Dendritic cell treated with granulocyte-macrophage colony-stimulating factor and Interleukin-4, amounts not matched to agents 40 ng/mL and 50 ng/mL, for 4 days (primary cell): ENCODE measurements at regions not wholly inside any gene's neighbourhood (a gene's known extent, or its start where the extent isn't known, plus 50 kb on each side); places are given as distances from the start of the nearest gene placed in this dataset.

ENCODE experiments used
- H3K27ac Mint-ChIP-seq: one replicate; pipeline ENCODE4 v1.8.0; 2022; ENCODE audit warnings: mild to moderate bottlenecking, mixed read lengths
- H3K27me3 Mint-ChIP-seq: one replicate; pipeline ENCODE4 v1.8.0; 2022; ENCODE audit warnings: mild to moderate bottlenecking, mixed read lengths
- H3K36me3 Mint-ChIP-seq: one replicate; pipeline ENCODE4 v1.8.0; 2022; ENCODE audit warnings: low read depth, mixed read lengths
- H3K4me1 Mint-ChIP-seq: one replicate; pipeline ENCODE4 v1.8.0; 2022; ENCODE audit warnings: low read depth, mixed read lengths
- H3K4me3 Mint-ChIP-seq: one replicate; pipeline ENCODE4 v1.8.0; 2022; ENCODE audit warnings: mild to moderate bottlenecking, moderate library complexity, mixed read lengths
- H3K9me3 Mint-ChIP-seq: one replicate; pipeline ENCODE4 v1.8.0; 2022; ENCODE audit warnings: mixed read lengths
- intact Hi-C: fragments of 100-400 bp; cut with micrococcal nuclease; formaldehyde crosslinking; loops from one replicate; pipeline ENCODE4 v1.15.0; 2022

GRCh38 chr21:15319727-15320126 is 254.9 kb upstream of the NRIP1 start:
- H3K9me3 Mint-ChIP-seq = peaks cover 9% of the 10 kb centered on the region
- no peak overlapping the region for H3K4me3 Mint-ChIP-seq
- no peaks in the 10 kb centered on the region for H3K4me1 Mint-ChIP-seq
- no peak overlapping the region for H3K27ac Mint-ChIP-seq
- H3K27me3 Mint-ChIP-seq = no peaks in the 10 kb centered on the region
- no peaks in the 10 kb centered on the region for H3K36me3 Mint-ChIP-seq
- intact Hi-C loops = no loop called here

GRCh38 chr21:15324542-15324941 is 259.7 kb upstream of the NRIP1 start:
- H3K27me3 Mint-ChIP-seq = no peaks in the 10 kb centered on the region
- no peak overlapping the region for H3K4me3 Mint-ChIP-seq
- peaks cover 19% of the 10 kb centered on the region for H3K9me3 Mint-ChIP-seq
- no peaks in the 10 kb centered on the region for H3K36me3 Mint-ChIP-seq
- no peaks in the 10 kb centered on the region for H3K4me1 Mint-ChIP-seq
- no peak overlapping the region for H3K27ac Mint-ChIP-seq
- intact Hi-C loops = no loop called here

GRCh38 chr21:15326032-15326867 is 261.4 kb upstream of the NRIP1 start:
- Mint-ChIP-seq H3K4me1 (no peaks in the 10 kb centered on the region), H3K9me3 (peaks cover 19% of the 10 kb centered on the region), H3K27ac (no peak overlapping the region), H3K27me3 (no peaks in the 10 kb centered on the region), H3K4me3 (no peak overlapping the region), H3K36me3 (no peaks in the 10 kb centered on the region)
- intact Hi-C loops = no loop called here

GRCh38 chr21:15327637-15328265 is 263.0 kb upstream of the NRIP1 start:
- no peaks in the 10 kb centered on the region for H3K27me3 Mint-ChIP-seq
- H3K4me1 Mint-ChIP-seq = no peaks in the 10 kb centered on the region
- no peak overlapping the region for H3K27ac Mint-ChIP-seq
- intact Hi-C loops = no loop called here
- H3K4me3 Mint-ChIP-seq = no peak overlapping the region
- H3K9me3 Mint-ChIP-seq = peaks cover 19% of the 10 kb centered on the region
- H3K36me3 Mint-ChIP-seq = no peaks in the 10 kb centered on the region

- no peak overlapping the region for H3K4me3 Mint-ChIP-seq
- intact Hi-C loops = no loop called here
- peaks cover 13% of the 10 kb centered on the region for H3K4me1 Mint-ChIP-seq
- no peak overlapping the region for H3K27ac Mint-ChIP-seq
- peaks cover 19% of the 10 kb centered on the region for H3K9me3 Mint-ChIP-seq
- no peaks in the 10 kb centered on the region for H3K27me3 Mint-ChIP-seq
- no peaks in the 10 kb centered on the region for H3K36me3 Mint-ChIP-seq
Measured at GRCh38 chr21:15329191-15329590, 264.4 kb upstream of the NRIP1 start.

GRCh38 chr21:15330872-15331271 is 266.1 kb upstream of the NRIP1 start:
- Mint-ChIP-seq H3K27me3 (no peaks in the 10 kb centered on the region), H3K36me3 (no peaks in the 10 kb centered on the region), H3K9me3 (peaks cover 19% of the 10 kb centered on the region), H3K4me1 (peaks cover 17% of the 10 kb centered on the region), H3K27ac (no peak overlapping the region), H3K4me3 (no peak overlapping the region)
- intact Hi-C loops = no loop called here

GRCh38 chr21:15332572-15332971 is 267.8 kb upstream of the NRIP1 start:
- no peaks in the 10 kb centered on the region for H3K27me3 Mint-ChIP-seq
- no peak overlapping the region for H3K4me3 Mint-ChIP-seq
- H3K27ac Mint-ChIP-seq = no peak overlapping the region
- peaks cover 8% of the 10 kb centered on the region for H3K9me3 Mint-ChIP-seq
- H3K4me1 Mint-ChIP-seq = peaks cover 17% of the 10 kb centered on the region
- H3K36me3 Mint-ChIP-seq = no peaks in the 10 kb centered on the region
- intact Hi-C loops = no loop called here

- no peak overlapping the region for H3K27ac Mint-ChIP-seq
- intact Hi-C loops = no loop called here
- H3K4me1 Mint-ChIP-seq = peaks cover 17% of the 10 kb centered on the region
- H3K4me3 Mint-ChIP-seq = no peak overlapping the region
- no peaks in the 10 kb centered on the region for H3K36me3 Mint-ChIP-seq
- no peaks in the 10 kb centered on the region for H3K27me3 Mint-ChIP-seq
- H3K9me3 Mint-ChIP-seq = peaks cover 1% of the 10 kb centered on the region
Measured at GRCh38 chr21:15333136-15333710, 268.4 kb upstream of the NRIP1 start.

GRCh38 chr21:15333951-15334350 is 269.2 kb upstream of the NRIP1 start:
- no peaks in the 10 kb centered on the region for H3K27me3 Mint-ChIP-seq
- H3K4me1 Mint-ChIP-seq = peaks cover 17% of the 10 kb centered on the region
- H3K4me3 Mint-ChIP-seq = no peak overlapping the region

GRCh38 chr21:15343066-15343465 is 278.3 kb upstream of the NRIP1 start:
- intact Hi-C loops = no loop called here
- Mint-ChIP-seq H3K4me3 (no peak overlapping the region), H3K36me3 (no peaks in the 10 kb centered on the region), H3K27ac (no peak overlapping the region), H3K9me3 (no peaks in the 10 kb centered on the region), H3K4me1 (no peaks in the 10 kb centered on the region), H3K27me3 (no peaks in the 10 kb centered on the region)

More at GRCh38 chr21:15333951-15334350, 269.2 kb upstream of the NRIP1 start:
- Mint-ChIP-seq H3K9me3 (no peaks in the 10 kb centered on the region), H3K27ac (no peak overlapping the region), H3K36me3 (no peaks in the 10 kb centered on the region)
- intact Hi-C loops = no loop called here

GRCh38 chr21:15352009-15352408 is 287.2 kb upstream of the NRIP1 start:
- H3K4me1 Mint-ChIP-seq = peaks cover 14% of the 10 kb centered on the region
- H3K36me3 Mint-ChIP-seq = no peaks in the 10 kb centered on the region
- H3K27me3 Mint-ChIP-seq = no peaks in the 10 kb centered on the region
- intact Hi-C loops = no loop called here
- H3K9me3 Mint-ChIP-seq = no peaks in the 10 kb centered on the region
- no peak overlapping the region for H3K4me3 Mint-ChIP-seq
- H3K27ac Mint-ChIP-seq = no peak overlapping the region

- Mint-ChIP-seq H3K36me3 (no peaks in the 10 kb centered on the region), H3K4me3 (no peak overlapping the region), H3K9me3 (no peaks in the 10 kb centered on the region), H3K27ac (no peak overlapping the region), H3K27me3 (no peaks in the 10 kb centered on the region), H3K4me1 (peaks cover 14% of the 10 kb centered on the region)
- intact Hi-C loops = no loop called here
Measured at GRCh38 chr21:15353546-15353945, 288.7 kb upstream of the NRIP1 start.

GRCh38 chr21:15354516-15354915 is 289.7 kb upstream of the NRIP1 start:
- no peak overlapping the region for H3K27ac Mint-ChIP-seq
- no peaks in the 10 kb centered on the region for H3K36me3 Mint-ChIP-seq
- no peak overlapping the region for H3K4me3 Mint-ChIP-seq
- H3K9me3 Mint-ChIP-seq = no peaks in the 10 kb centered on the region
- H3K4me1 Mint-ChIP-seq = peaks cover 14% of the 10 kb centered on the region
- intact Hi-C loops = no loop called here
- no peaks in the 10 kb centered on the region for H3K27me3 Mint-ChIP-seq

GRCh38 chr21:15355066-15355465 is 290.3 kb upstream of the NRIP1 start:
- Mint-ChIP-seq H3K27ac (no peak overlapping the region), H3K27me3 (no peaks in the 10 kb centered on the region), H3K4me3 (no peak overlapping the region), H3K4me1 (peaks cover 14% of the 10 kb centered on the region), H3K9me3 (no peaks in the 10 kb centered on the region), H3K36me3 (no peaks in the 10 kb centered on the region)
- intact Hi-C loops = no loop called here
